HepG2 (cell line): ENCODE measurements at regions not wholly inside any gene's neighbourhood (a gene's known extent, or its start where the extent isn't known, plus 50 kb on each side); places are given as distances from the start of the nearest gene placed in this dataset.

ENCODE experiments used
- GATAD1 ChIP-seq: IDR thresholded peaks from 2 replicates; pipeline ENCODE4 v1.6.1; 2016; ENCODE audit warnings: missing genetic modification reagents, missing compliant biosample characterization
- PHB2 ChIP-seq: fragments of 450-650 bp; IDR thresholded peaks from 2 replicates; pipeline ENCODE4 v1.6.1; 2018; ENCODE audit not compliant: partially characterized antibody
- POLR2A ChIP-seq, 2 experiments: IDR thresholded peaks; 2 replicates each; pipeline ENCODE4 v1.6.1; 2011; ENCODE audit warnings: low read depth in 2 of 2, low read length in 2 of 2, mild to moderate bottlenecking in 1 of 2, moderate library complexity in 1 of 2; ENCODE audit not compliant: insufficient read depth in 1 of 2
- RBM39 ChIP-seq: fragments of 200-400 bp; formaldehyde crosslinking; IDR thresholded peaks from one replicate; pipeline ENCODE4 v1.6.1; 2018; ENCODE audit warnings: antibody characterized with exemption, mild to moderate bottlenecking, low read depth, low read length; ENCODE audit not compliant: poor library complexity, severe bottlenecking
- TF ChIP-seq, protein P1 (sequence below): sonication (generic); formaldehyde crosslinking; IDR thresholded peaks from 2 replicates; pipeline ENCODE4 v1.5.0; 2020; ENCODE audit warnings: mild to moderate bottlenecking, missing genetic modification reagents, moderate library complexity
- TF ChIP-seq, protein P2 (sequence below): sonication (generic); formaldehyde crosslinking; IDR thresholded peaks from 2 replicates; pipeline ENCODE4 v1.4.0; 2020; ENCODE audit warnings: missing genetic modification reagents

DNA sequence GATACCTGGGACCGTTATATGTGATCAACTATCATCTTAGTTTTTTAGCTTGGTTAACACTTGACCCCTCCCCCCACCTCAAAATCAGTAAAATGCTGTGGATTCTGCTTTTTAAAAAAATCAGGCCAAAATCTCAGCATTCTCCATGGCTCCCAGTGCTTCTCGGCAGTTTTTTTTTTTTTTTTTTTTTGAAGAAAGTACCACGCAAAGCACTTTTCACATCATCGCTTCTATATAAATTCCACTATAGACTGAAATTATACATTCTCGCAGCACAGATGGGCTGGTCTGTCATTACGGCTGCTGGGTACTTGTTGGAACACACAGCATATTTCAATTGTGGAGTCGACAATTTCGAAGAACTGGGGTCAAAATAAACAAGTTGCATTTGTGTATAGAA, 67.7 kb upstream of the PPARA start:
- TF ChIP-seq RBM39 (no peak), PHB2 (no peak), GATAD1 (CRISPR knock-in tag) (no peak), POLR2A (IDR thresholded peaks at IDR 0.05; ENCODE audit: insufficient read depth in 1 of 2, low read depth in 2 of 2, low read length in 2 of 2) (no peak)
- TF ChIP-seq, protein P1, sequence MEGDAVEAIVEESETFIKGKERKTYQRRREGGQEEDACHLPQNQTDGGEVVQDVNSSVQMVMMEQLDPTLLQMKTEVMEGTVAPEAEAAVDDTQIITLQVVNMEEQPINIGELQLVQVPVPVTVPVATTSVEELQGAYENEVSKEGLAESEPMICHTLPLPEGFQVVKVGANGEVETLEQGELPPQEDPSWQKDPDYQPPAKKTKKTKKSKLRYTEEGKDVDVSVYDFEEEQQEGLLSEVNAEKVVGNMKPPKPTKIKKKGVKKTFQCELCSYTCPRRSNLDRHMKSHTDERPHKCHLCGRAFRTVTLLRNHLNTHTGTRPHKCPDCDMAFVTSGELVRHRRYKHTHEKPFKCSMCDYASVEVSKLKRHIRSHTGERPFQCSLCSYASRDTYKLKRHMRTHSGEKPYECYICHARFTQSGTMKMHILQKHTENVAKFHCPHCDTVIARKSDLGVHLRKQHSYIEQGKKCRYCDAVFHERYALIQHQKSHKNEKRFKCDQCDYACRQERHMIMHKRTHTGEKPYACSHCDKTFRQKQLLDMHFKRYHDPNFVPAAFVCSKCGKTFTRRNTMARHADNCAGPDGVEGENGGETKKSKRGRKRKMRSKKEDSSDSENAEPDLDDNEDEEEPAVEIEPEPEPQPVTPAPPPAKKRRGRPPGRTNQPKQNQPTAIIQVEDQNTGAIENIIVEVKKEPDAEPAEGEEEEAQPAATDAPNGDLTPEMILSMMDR (CRISPR knock-in tag): no peak
- TF ChIP-seq, protein P2, sequence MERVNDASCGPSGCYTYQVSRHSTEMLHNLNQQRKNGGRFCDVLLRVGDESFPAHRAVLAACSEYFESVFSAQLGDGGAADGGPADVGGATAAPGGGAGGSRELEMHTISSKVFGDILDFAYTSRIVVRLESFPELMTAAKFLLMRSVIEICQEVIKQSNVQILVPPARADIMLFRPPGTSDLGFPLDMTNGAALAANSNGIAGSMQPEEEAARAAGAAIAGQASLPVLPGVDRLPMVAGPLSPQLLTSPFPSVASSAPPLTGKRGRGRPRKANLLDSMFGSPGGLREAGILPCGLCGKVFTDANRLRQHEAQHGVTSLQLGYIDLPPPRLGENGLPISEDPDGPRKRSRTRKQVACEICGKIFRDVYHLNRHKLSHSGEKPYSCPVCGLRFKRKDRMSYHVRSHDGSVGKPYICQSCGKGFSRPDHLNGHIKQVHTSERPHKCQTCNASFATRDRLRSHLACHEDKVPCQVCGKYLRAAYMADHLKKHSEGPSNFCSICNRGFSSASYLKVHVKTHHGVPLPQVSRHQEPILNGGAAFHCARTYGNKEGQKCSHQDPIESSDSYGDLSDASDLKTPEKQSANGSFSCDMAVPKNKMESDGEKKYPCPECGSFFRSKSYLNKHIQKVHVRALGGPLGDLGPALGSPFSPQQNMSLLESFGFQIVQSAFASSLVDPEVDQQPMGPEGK (CRISPR knock-in tag): no peak
